Left lobe of liver (tissue), 2 donors: ENCODE measurements at regions not wholly inside any gene's neighbourhood (a gene's known extent, or its start where the extent isn't known, plus 50 kb on each side); places are given as distances from the start of the nearest gene placed in this dataset.
"Not testable (repeated sequence)": the region's sequence is repeated elsewhere in the genome, so short reads cannot be mapped to it uniquely, and the experiment has no call there.

ENCODE experiments used
- ATAC-seq: fragments of 200-7000 bp; cut with Tn5 transposase; one replicate; pipeline ENCODE4 v1.9.1; 2020; ENCODE audit warnings: mild to moderate bottlenecking, moderate library complexity
- DNase-seq: peaks from one replicate; pipeline ENCODE4 v3.0.0-alpha.2; 2020; ENCODE audit warnings: low spot score
- donor health status: DM: no; HTN: no; CAD: no; lungs with moderate emphysema.
- donor health status: DM: no; HTN: yes; CAD: no.

DNA sequence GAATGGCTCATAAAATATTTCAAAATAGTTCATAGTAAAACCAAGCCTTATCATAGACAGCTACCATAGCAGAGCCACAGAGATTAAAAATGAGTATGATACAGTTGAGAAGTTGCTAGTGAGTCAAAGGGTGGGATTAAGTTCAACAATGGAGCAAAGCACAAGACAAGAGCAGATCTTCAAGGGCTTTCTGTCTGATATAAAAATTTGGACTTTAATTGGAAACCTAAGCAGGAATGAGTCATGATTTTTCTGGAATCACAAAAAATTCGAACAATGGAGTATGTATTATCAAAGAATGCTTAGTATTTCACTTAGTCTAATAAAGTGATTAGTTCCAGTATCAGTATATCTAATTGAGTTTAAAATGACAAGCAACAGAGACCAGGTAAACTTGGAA lies 487.3 kb upstream of the NETO1 start:
- ATAC-seq (no peak), DNase-seq (no peak)

- ATAC-seq, result no peak
- DNase-seq, result no peak
Measured at GRCh38 chr18:73352546-73352945, 484.8 kb upstream of the NETO1 start.

DNA sequence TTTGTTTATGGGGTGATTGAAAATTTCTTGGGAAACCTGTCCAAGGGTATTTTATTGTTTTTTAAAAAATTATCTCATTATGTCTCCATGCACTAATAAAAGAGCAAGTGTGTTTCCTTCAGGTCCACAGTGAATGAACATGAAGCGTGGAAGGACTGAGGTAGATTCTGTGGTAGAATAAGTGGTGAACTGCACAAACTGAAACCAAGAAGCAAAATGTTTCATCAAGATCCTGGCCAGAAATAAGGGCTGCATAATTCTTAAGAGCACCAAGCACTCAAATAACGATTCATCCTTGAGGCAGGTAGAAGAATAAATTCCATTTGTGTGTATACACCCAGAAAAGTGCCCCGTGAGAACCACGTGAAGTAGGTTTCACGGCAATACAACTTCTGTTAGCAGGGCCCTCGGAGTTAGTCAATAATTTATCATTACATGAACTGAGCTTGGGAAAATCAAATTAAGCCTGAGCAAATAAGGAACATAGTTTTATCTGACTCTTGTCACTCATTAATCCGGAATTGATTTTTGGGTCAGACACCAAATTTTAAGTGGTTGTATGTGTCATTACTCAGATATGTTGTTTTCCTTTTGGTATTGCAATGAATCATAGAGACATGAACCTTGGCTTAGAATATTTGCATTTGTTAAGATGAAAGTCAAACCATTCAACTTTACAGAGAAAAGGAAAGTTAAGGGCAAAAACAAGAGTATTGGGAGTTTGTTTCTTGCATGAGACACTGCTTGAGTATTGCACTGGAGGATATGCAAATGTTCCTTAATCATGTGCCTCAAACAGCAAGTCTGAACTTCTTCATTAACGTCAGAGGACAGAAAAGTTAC lies 472.6 kb upstream of the NETO1 start:
- ATAC-seq, result peak; percentile 91
- peak; percentile 68 for DNase-seq

- no peak for ATAC-seq
- DNase-seq, result no peak
Measured at GRCh38 chr18:73331212-73331772, 463.5 kb upstream of the NETO1 start.

- not testable (repeated sequence) for DNase-seq, ATAC-seq
Measured at GRCh38 chr18:73330106-73330505, 462.3 kb upstream of the NETO1 start.

DNA sequence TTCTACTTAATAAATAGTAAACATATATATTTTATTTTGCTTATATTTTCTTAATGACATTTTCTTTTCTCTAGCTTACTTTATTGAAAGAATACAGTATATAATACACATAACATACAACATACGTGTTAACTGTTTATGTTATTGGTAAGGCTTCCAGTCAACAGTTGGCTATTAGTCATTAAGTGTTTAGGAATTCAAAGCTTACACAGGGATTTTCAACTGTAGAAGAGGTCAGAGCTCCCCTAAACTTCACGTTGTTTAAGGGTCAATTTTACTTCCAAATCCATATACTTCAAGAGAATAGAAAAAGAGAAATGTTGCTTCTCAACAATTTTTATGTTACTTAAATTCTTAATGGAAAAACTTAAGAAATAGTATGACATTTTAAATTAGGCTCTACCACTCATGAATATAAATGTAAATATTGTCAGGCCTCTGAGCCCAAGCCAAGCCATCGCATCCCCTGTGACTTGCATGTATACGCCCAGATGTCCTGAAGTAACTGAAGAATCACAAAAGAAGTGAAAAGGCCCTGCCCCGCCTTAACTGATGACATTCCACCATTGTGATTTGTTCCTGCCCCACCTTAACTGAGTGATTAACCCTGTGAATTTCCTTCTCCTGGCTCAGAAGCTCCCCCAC lies 456.5 kb upstream of the NETO1 start:
- not testable (repeated sequence) for DNase-seq, ATAC-seq

DNA sequence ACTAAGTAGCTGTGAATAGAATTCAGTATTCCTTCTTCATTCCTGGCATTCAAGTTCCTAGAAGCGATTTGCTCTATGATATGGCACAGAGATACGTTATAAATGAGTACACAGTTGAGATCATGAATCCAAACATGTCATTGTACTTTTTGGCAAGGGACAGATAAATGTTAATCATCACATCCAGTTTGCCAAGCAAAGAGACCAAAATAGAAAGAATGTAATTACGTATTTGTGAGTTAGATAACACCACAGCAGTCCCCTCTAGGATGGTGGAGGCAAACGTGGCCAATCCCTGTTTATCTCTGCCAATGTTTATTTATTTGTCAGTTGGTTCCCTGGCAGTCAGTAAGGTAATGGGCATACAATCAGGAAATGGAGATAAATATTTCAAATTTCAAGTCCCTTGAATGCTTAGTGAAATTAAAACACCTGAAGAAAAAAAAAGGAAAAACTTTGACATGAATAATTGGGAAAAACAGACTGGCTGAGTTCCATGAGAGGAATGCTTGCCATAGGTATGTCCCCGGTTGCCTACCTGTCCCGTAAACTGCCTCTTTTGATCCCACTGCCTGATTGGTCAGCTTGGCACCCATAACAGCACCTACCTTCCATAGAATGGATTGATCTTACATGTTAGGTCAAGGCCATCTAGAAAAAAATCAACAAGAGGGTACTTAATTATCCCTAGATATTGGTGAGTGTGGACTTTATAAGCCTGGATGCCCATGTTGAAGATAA lies 451.1 kb upstream of the NETO1 start:
- DNase-seq (no peak), ATAC-seq (peak; percentile 81)

GRCh38 chr18:73316513-73316912 lies 448.7 kb upstream of the NETO1 start:
- no peak for DNase-seq
- no peak for ATAC-seq

- DNase-seq (no peak), ATAC-seq (no peak)
Measured at GRCh38 chr18:73315381-73315780, 447.6 kb upstream of the NETO1 start.

DNA sequence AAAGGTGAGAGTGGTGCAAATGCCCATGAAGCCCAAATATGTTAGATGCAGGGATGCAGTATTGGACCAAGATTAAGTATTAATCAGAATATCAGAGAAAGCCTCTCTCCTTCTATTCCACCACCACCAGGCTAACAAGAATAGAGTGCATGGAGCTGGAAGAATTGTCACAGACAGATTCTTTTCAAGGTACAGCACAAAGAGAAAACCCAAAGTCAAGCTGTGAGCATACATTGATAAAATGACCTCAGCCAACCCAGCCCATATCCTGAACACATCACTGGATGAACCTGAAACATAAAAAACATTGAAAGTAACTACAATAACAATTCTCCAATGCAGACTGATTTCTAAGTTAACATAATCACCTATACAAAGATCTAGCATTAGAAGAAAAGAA lies 445.7 kb upstream of the NETO1 start:
- DNase-seq, result no peak

GRCh38 chr18:73296686-73297085 lies 428.9 kb upstream of the NETO1 start:
- no peak for ATAC-seq
- DNase-seq, result no peak

More for the DNA sequence above, 445.7 kb upstream of the NETO1 start:
- no peak for ATAC-seq

- DNase-seq (no peak), ATAC-seq (no peak)
Measured at GRCh38 chr18:73292156-73292555, 424.4 kb upstream of the NETO1 start.

DNA sequence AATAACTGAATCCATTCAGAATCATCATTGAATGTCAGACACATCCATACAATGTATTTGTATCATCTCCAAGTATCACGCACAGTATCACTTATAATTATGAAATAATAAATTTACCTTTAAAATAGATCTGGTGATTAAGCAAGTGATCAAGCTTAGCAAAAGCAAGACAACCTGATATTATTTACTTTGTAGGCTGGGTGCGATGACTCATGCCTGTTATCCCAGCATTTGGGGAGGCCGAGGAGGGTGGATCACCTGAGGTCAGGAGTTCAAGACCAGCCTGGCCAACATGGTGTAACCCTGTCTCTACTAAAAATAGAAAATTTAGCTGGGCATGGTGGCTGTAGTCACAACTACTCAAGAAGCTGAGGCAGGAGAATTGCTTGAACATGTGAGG lies 421.0 kb upstream of the NETO1 start:
- no peak for ATAC-seq
- DNase-seq, result no peak

DNA sequence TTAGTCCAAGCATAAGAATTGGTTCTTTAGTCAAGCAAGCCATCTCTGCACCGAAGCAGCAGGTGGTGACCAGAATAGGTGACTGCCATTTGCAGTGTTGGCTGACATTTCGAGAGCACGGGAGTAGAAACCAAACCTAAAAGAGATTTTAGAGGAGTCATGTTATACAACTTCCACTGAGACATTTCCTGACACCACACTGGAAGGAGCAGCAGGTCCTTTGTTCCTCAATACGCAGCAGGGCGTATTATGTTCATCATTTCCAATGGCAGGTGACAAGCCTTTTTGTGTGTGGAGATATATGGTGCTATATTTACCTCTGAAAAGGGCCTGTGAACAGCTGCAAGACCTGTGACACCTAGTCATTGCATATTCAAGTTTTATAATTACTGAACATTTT lies 418.8 kb upstream of the NETO1 start:
- ATAC-seq (no peak), DNase-seq (no peak)

DNA sequence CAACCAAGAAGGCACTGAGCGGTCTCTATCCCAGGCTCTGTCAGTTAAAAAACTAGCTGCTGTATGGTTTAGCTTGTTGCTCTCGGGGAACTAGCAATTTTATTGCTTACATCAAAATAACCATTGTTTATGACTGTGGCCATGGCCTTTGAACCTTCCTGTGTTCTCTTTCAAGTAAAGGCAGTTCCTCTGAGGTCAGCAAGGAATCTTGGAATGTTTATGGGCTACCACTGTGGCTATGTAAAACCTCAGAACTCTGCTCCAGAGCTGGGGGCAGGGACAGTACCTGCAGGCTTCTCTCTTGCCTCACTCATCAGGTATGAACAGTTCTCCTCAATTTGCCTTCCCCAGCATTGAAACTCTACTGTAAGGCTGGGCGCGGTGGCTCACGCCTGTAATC lies 416.0 kb upstream of the NETO1 start:
- no peak for DNase-seq
- no peak for ATAC-seq

GRCh38 chr18:73283032-73283431 lies 415.2 kb upstream of the NETO1 start:
- DNase-seq (no peak), ATAC-seq (no peak)

DNA sequence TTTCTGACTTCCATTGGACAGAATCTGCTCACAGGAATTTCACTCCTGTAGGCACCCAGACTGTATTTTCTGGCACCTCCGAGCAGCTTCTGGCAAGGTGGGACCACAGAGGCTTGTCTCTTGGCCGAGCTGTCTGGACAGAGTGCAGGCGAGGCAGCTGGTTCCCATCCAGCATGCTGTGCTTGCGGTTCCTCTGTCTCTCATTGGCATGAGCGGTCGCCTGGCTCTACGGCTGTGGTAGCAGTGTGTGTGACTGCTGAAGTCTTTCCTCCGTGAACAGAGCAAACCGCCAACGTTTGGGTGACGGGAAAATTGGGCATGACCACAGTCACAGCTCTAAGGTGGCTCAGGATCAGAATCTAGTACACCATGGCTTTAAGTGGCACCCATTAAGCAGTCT lies 411.7 kb upstream of the NETO1 start:
- ATAC-seq (no peak), DNase-seq (no peak)

- ATAC-seq (no peak), DNase-seq (no peak)
Measured at GRCh38 chr18:73274812-73275621, 407.2 kb upstream of the NETO1 start.

DNA sequence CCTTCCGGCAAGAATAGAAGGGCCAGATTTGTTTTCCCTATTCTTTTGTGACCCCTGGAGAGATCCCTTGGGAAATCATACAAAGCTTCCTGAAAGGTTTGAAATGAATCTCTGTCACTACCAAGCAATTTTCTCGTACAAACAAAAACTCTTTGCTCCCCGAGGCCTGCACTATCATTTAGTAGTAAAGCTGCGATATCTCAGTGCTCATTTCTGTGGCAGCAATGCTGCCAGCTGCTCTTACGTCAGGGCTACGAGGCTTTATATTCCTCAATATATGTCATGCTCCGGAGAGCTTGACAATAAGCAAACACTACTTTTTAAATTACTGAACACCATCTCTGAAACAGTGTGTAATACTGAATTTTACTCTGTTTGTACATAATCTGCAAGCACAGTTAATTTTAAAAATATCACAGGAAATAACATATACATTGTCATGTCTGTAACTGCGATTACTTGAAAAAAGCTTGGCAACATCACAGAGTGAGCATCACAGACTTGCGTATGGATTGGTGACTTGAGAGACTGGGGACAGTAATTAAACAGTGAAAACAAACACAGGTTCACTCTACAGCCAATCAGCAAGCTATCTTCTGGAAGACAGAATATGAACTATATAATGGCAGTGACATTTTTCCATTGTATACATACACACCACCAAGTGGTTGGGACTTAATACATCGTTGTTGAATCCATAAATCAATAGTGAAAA lies 403.3 kb upstream of the NETO1 start:
- no peak for DNase-seq
- ATAC-seq, result no peak

DNA sequence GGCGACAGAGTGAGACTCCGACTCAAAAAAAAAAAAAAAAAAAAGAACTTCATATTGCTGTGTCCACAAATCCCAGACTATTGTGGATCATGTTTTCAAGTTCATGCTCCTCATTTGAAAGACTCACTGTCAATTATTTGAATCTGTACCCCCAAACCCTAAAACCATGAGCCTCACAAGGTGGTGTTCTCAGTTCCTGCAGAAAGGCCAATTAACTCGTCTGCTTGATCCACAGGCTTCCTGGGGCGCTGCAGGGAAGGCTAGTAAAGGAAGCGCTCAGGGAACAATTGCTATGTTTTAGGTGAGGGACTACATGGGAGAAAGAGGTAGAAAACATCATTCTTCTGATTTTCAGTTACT lies 396.8 kb upstream of the NETO1 start:
- ATAC-seq (no peak), DNase-seq (no peak)
